Upper lobe of left lung (tissue), 4 donors: ENCODE measurements at regions not wholly inside any gene's neighbourhood (a gene's known extent, or its start where the extent isn't known, plus 50 kb on each side); places are given as distances from the start of the nearest gene placed in this dataset.

Source experiments
- EP300 ChIP-seq, 4 donors: sonication (generic); formaldehyde crosslinking; IDR thresholded peaks; one replicate each; pipeline ENCODE4 v1.5.1; 2017; ENCODE audit warnings: antibody characterized with exemption in 4 of 4, control low read depth in 2 of 4
- POLR2A ChIP-seq, 4 donors: fragments of 450-650 bp; IDR thresholded peaks; one replicate each; pipeline ENCODE4 v1.5.1; 2016 to 2017; ENCODE audit warnings: antibody characterized with exemption in 4 of 4, mild to moderate bottlenecking in 2 of 4
- TF ChIP-seq, protein P1 (sequence below), 6 experiments: fragments of 450-650 bp in 4 of 6; fragments of 200-600 bp in 2 of 6; sonication (generic) in 2 of 6; IDR thresholded peaks; one replicate each; pipeline ENCODE4 v1.5.1; 2016 to 2019; ENCODE audit warnings: antibody characterized with exemption in 6 of 6

DNA sequence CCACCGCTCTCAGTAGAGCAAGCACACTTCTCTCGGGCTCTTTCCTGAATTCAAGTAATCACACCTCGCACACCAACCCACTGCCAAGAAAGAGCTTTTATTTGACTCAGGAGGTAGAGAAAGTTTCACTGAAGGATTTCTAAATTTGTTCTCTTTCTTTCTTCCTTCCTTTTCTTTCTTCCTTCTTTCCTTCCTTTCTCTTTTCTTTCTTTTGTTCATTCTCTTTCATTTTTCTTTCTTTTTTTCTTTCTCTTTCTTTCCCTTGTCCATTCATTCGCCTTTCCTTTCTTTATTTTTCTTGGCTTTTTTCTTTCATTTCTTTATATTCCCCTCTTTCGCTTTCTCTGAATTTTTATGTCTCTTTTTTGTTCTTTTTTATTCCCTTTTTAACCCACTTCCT is 300.1 kb downstream of the ENC1 start:
- TF ChIP-seq, protein P1, sequence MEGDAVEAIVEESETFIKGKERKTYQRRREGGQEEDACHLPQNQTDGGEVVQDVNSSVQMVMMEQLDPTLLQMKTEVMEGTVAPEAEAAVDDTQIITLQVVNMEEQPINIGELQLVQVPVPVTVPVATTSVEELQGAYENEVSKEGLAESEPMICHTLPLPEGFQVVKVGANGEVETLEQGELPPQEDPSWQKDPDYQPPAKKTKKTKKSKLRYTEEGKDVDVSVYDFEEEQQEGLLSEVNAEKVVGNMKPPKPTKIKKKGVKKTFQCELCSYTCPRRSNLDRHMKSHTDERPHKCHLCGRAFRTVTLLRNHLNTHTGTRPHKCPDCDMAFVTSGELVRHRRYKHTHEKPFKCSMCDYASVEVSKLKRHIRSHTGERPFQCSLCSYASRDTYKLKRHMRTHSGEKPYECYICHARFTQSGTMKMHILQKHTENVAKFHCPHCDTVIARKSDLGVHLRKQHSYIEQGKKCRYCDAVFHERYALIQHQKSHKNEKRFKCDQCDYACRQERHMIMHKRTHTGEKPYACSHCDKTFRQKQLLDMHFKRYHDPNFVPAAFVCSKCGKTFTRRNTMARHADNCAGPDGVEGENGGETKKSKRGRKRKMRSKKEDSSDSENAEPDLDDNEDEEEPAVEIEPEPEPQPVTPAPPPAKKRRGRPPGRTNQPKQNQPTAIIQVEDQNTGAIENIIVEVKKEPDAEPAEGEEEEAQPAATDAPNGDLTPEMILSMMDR (IDR thresholded peaks at IDR 0.05), result no peak
- TF ChIP-seq POLR2A (IDR thresholded peaks at IDR 0.05) (no peak), EP300 (IDR thresholded peaks at IDR 0.05) (no peak)
